DOHH2 (cell line): ENCODE measurements at regions not wholly inside any gene's neighbourhood (a gene's known extent, or its start where the extent isn't known, plus 50 kb on each side); places are given as distances from the start of the nearest gene placed in this dataset.

ENCODE experiments used
- H3F3A ChIP-seq: fragments of 200-600 bp; sonication (generic), shearing (Covaris generic); 2 replicates; pipeline ENCODE4 v1.6.0; 2016; ENCODE audit warnings: antibody characterized with exemption, mild to moderate bottlenecking; ENCODE audit not compliant: control insufficient read depth, insufficient read depth
- H3K27ac ChIP-seq: fragments of 200-600 bp; sonication (generic); 2 replicates; pipeline ENCODE4 v1.5.1; 2014; ENCODE audit warnings: low read depth, mild to moderate bottlenecking, low read length, moderate library complexity
- H3K27me3 ChIP-seq: fragments of 200-600 bp; sonication (generic); 2 replicates; pipeline ENCODE4 v1.6.1; 2014; ENCODE audit warnings: mild to moderate bottlenecking, low read length, mixed read lengths; ENCODE audit not compliant: control insufficient read depth
- H3K36me3 ChIP-seq: fragments of 200-600 bp; sonication (generic); 2 replicates; pipeline ENCODE4 v1.6.1; 2014; ENCODE audit warnings: mild to moderate bottlenecking, low read length, moderate library complexity, mixed read lengths; ENCODE audit not compliant: control insufficient read depth
- H3K4me1 ChIP-seq: fragments of 200-600 bp; sonication (generic); 2 replicates; pipeline ENCODE4 v1.6.1; 2014; ENCODE audit warnings: mild to moderate bottlenecking, low read length, mixed read lengths; ENCODE audit not compliant: control insufficient read depth
- H3K4me2 ChIP-seq: fragments of 200-600 bp; sonication (generic); 2 replicates; pipeline ENCODE4 v1.6.0; 2014; ENCODE audit warnings: mild to moderate bottlenecking, low read length, moderate library complexity
- H3K4me3 ChIP-seq: fragments of 200-600 bp; sonication (generic); 2 replicates; pipeline ENCODE4 v1.5.1; 2014; ENCODE audit warnings: mild to moderate bottlenecking, low read length, mixed read lengths
- H3K79me2 ChIP-seq: fragments of 200-600 bp; sonication (generic); 2 replicates; pipeline ENCODE4 v1.6.1; 2014; ENCODE audit warnings: mild to moderate bottlenecking, low read length, mixed read lengths; ENCODE audit not compliant: control insufficient read depth
- H3K9me2 ChIP-seq: fragments of 200-600 bp; sonication (generic); replicated peaks from 2 replicates; pipeline ENCODE4 v1.6.1; 2014; ENCODE audit warnings: mild to moderate bottlenecking, low read length, mixed read lengths; ENCODE audit not compliant: control insufficient read depth
- H3K9me3 ChIP-seq: fragments of 200-600 bp; sonication (generic); 2 replicates; pipeline ENCODE4 v1.6.1; 2014; ENCODE audit warnings: antibody characterized with exemption, low read length, mixed read lengths; ENCODE audit not compliant: control insufficient read depth, insufficient read depth
- H4K20me1 ChIP-seq: fragments of 200-600 bp; sonication (generic); 2 replicates; pipeline ENCODE4 v1.6.0; 2014; ENCODE audit warnings: low read depth, mild to moderate bottlenecking, antibody characterized with exemption, low read length, moderate library complexity; ENCODE audit not compliant: control insufficient read depth, insufficient read depth
- EZH2phosphoT487 ChIP-seq: fragments of 200-600 bp; sonication (generic); IDR thresholded peaks from 2 replicates; pipeline ENCODE4 v1.6.1; 2017; ENCODE audit warnings: borderline replicate concordance, mild to moderate bottlenecking, antibody characterized with exemption, low read length, moderate library complexity, mixed read lengths
- TF ChIP-seq, protein P1 (sequence below): fragments of 200-600 bp; sonication (generic); IDR thresholded peaks from one replicate; pipeline ENCODE4 v1.5.1; 2014; ENCODE audit warnings: antibody characterized with exemption, mild to moderate bottlenecking, low read depth, low read length; ENCODE audit not compliant: poor library complexity, severe bottlenecking

DNA sequence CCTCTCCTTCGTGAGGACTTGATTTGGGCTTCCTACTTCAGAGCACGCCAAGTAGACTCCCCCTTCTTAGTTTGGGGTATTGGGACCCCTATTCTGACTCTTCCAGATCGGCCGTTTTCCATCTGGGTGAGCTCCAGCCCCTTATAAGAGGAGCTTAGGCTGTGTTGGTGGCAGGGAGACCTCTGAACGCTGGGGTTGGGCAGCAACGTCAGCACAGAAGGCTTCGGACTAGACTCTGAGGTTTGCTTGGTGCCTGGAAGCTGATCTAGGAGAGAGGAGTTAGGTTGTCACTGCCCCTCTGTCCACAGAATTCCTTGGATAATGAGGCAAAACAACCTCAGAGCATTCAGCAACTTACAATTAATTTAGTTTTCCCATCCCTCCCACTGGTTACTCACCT lies 99.2 kb upstream of the RTL1 start:
- H3K9me3 ChIP-seq, result no peaks in the 10 kb centered on the region
- no peaks in the 10 kb centered on the region for H3K36me3 ChIP-seq
- H3K27me3 ChIP-seq, result peaks cover 6% of the 10 kb centered on the region; the same call in 1 of the 2 replicates
- no peak overlapping the region for H3K4me2 ChIP-seq
- TF ChIP-seq, protein P1, sequence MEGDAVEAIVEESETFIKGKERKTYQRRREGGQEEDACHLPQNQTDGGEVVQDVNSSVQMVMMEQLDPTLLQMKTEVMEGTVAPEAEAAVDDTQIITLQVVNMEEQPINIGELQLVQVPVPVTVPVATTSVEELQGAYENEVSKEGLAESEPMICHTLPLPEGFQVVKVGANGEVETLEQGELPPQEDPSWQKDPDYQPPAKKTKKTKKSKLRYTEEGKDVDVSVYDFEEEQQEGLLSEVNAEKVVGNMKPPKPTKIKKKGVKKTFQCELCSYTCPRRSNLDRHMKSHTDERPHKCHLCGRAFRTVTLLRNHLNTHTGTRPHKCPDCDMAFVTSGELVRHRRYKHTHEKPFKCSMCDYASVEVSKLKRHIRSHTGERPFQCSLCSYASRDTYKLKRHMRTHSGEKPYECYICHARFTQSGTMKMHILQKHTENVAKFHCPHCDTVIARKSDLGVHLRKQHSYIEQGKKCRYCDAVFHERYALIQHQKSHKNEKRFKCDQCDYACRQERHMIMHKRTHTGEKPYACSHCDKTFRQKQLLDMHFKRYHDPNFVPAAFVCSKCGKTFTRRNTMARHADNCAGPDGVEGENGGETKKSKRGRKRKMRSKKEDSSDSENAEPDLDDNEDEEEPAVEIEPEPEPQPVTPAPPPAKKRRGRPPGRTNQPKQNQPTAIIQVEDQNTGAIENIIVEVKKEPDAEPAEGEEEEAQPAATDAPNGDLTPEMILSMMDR, result no peak
- TF ChIP-seq EZH2phosphoT487, result no peak
- no peak overlapping the region for H3K27ac ChIP-seq
- H3K4me3 ChIP-seq, result no peak overlapping the region
- H4K20me1 ChIP-seq, result no peaks in the 10 kb centered on the region
- no peaks in the 10 kb centered on the region for H3K9me2 ChIP-seq
- H3K79me2 ChIP-seq, result no peaks in the 10 kb centered on the region
- no peaks in the 10 kb centered on the region for H3F3A ChIP-seq
- no peaks in the 10 kb centered on the region for H3K4me1 ChIP-seq

DNA sequence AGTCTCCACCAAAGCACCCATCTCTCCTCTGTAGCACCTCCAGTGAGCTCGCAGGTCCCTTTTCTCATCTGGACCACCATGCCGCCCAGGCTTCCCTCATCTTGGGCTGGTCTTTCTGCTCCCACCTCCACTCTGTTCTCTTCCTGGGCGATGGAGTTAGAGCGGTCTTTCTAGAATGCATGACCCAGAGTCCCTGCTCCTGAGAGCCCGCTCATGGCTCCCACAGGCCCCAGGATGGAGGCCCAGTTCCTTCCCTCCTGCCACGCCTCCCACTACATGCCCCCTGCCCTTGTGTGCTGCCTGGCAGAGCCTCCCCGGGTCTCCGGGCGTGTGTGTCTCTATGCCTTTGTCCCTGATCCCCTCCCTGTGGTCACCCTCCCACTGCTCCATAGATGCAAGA lies 100.7 kb upstream of the RTL1 start:
- no peaks in the 10 kb centered on the region for H3K36me3 ChIP-seq
- H3F3A ChIP-seq, result no peaks in the 10 kb centered on the region
- H3K4me2 ChIP-seq, result no peak overlapping the region
- no peaks in the 10 kb centered on the region for H3K4me1 ChIP-seq
- H3K9me3 ChIP-seq, result no peaks in the 10 kb centered on the region
- TF ChIP-seq EZH2phosphoT487, result no peak
- TF ChIP-seq, protein P1, result no peak
- H3K4me3 ChIP-seq, result no peak overlapping the region
- no peaks in the 10 kb centered on the region for H4K20me1 ChIP-seq
- peaks cover 4% of the 10 kb centered on the region; the same call in 1 of the 2 replicates for H3K27me3 ChIP-seq
- no peaks in the 10 kb centered on the region for H3K9me2 ChIP-seq
- no peaks in the 10 kb centered on the region for H3K79me2 ChIP-seq
- H3K27ac ChIP-seq, result no peak overlapping the region

DNA sequence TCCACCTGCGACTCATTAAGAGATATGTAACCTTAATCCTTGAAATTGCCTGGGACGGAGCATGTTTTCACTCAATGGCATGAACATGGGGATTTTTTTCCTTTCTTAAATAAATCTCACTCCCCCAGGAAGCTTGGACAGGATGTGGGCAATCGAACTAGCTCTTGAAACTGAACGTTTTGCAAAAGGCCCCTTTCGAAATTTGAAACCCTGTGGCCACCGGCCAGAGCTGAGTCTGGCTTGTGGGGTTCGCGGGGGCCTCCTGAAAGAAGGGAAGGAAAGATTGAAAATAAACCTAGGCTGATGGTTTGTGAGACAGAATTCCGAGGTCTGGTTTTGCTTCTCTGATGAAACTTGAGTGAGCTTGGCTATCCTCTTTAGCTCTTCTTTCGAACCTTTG lies 101.4 kb upstream of the RTL1 start:
- Histone ChIP-seq H3K27ac (no peak overlapping the region), H3K4me2 (no peak overlapping the region), H3K36me3 (no peaks in the 10 kb centered on the region)

More for the DNA sequence above, 101.4 kb upstream of the RTL1 start:
- H3K9me3 ChIP-seq, result no peaks in the 10 kb centered on the region
- H4K20me1 ChIP-seq, result no peaks in the 10 kb centered on the region
- no peaks in the 10 kb centered on the region for H3K9me2 ChIP-seq
- TF ChIP-seq, protein P1, result no peak
- no peak for TF ChIP-seq EZH2phosphoT487
- H3K79me2 ChIP-seq, result no peaks in the 10 kb centered on the region
- H3K4me3 ChIP-seq, result no peak overlapping the region
- peaks cover 4% of the 10 kb centered on the region; the same call in 1 of the 2 replicates for H3K27me3 ChIP-seq
- H3F3A ChIP-seq, result no peaks in the 10 kb centered on the region
- no peaks in the 10 kb centered on the region for H3K4me1 ChIP-seq
